Fibroblast of upper back skin (primary cell): ENCODE measurements at regions not wholly inside any gene's neighbourhood (a gene's known extent, or its start where the extent isn't known, plus 50 kb on each side); places are given as distances from the start of the nearest gene placed in this dataset.

Source experiments
- DNase-seq: peaks from one replicate; pipeline ENCODE4 v3.0.0-alpha.2; 2013

- DNase-seq = no peak
Observed at GRCh38 chr18:68086481-68086880, 570.0 kb upstream of the DSEL start.

- DNase-seq = no peak
Observed at GRCh38 chr18:68085251-68085650, 568.7 kb upstream of the DSEL start.

- DNase-seq = no peak
Observed at GRCh38 chr18:68083776-68084175, 567.3 kb upstream of the DSEL start.

- DNase-seq = peak; percentile 91
Observed at GRCh38 chr18:68083131-68083530, 566.6 kb upstream of the DSEL start.

- no peak for DNase-seq
Observed at GRCh38 chr18:68072744-68073143, 556.2 kb upstream of the DSEL start.

- no peak for DNase-seq
Observed at GRCh38 chr18:68060871-68061270, 544.4 kb upstream of the DSEL start.

- peak; percentile 49 for DNase-seq
Observed at GRCh38 chr18:68056936-68057335, 540.4 kb upstream of the DSEL start.

GRCh38 chr18:68054669-68055068 lies 538.1 kb upstream of the DSEL start:
- DNase-seq = no peak

- DNase-seq = no peak
Observed at GRCh38 chr18:68053290-68053689, 536.8 kb upstream of the DSEL start.

GRCh38 chr18:68041327-68041726 lies 524.8 kb upstream of the DSEL start:
- DNase-seq = peak; percentile 9

- DNase-seq = no peak
Observed at GRCh38 chr18:68040198-68040597, 523.7 kb upstream of the DSEL start.

GRCh38 chr18:68035774-68036522 lies 519.4 kb upstream of the DSEL start:
- peak; percentile 41 for DNase-seq

- peak; percentile 73 for DNase-seq
Observed at GRCh38 chr18:68034296-68034695, 517.8 kb upstream of the DSEL start.

- peak; percentile 76 for DNase-seq
Observed at GRCh38 chr18:68033466-68033865, 516.9 kb upstream of the DSEL start.

GRCh38 chr18:68024716-68025115 lies 508.2 kb upstream of the DSEL start:
- DNase-seq = no peak

- no peak for DNase-seq
Observed at GRCh38 chr18:68017385-68017784, 500.9 kb upstream of the DSEL start.

- DNase-seq = no peak
Observed at GRCh38 chr18:67997496-67997895, 481.0 kb upstream of the DSEL start.

- peak; percentile 10 for DNase-seq
Observed at GRCh38 chr18:67995769-67996168, 479.2 kb upstream of the DSEL start.

GRCh38 chr18:67980241-67980640 lies 463.7 kb upstream of the DSEL start:
- no peak for DNase-seq

- no peak for DNase-seq
Observed at GRCh38 chr18:67977067-67977616, 460.6 kb upstream of the DSEL start.

GRCh38 chr18:67973916-67974315 lies 457.4 kb upstream of the DSEL start:
- DNase-seq = peak; percentile 11

- DNase-seq = no peak
Observed at GRCh38 chr18:67969458-67969857, 452.9 kb upstream of the DSEL start.

GRCh38 chr18:67966224-67966623 lies 449.7 kb upstream of the DSEL start:
- DNase-seq = no peak

- DNase-seq = no peak
Observed at GRCh38 chr18:67964462-67964861, 447.9 kb upstream of the DSEL start.
